ENCODE measurements at regions not wholly inside any gene's neighbourhood (a gene's known extent, or its start where the extent isn't known, plus 50 kb on each side); places are given as distances from the start of the nearest gene placed in this dataset.
A peak's percentile ranks its signal among the peaks of the same experiment; 100 is the strongest.

- Histone ChIP-seq H3K4me3 (ENCODE audit: low read depth in 1 of 3, low read length in 3 of 3) (no peak overlapping the region), H3K36me3 (ENCODE audit: control insufficient read depth in 3 of 3, insufficient read depth in 2 of 3, low read depth in 1 of 3, low read length in 3 of 3) (no peaks in the 10 kb centered on the region), H3K27ac (ENCODE audit: low read depth in 1 of 3, low read length in 2 of 3) (no peak overlapping the region), H3K9me3 (ENCODE audit: control insufficient read depth in 2 of 2, insufficient read depth in 1 of 2, low read depth in 1 of 2, low read length in 1 of 2) (no peaks in the 10 kb centered on the region), H3K4me1 (ENCODE audit: control insufficient read depth in 3 of 3, insufficient read depth in 2 of 3, low read depth in 1 of 3, low read length in 2 of 3) (no peaks in the 10 kb centered on the region), H3K27me3 (ENCODE audit: control insufficient read depth in 3 of 3, insufficient read depth in 3 of 3, low read length in 3 of 3) (no peaks in the 10 kb centered on the region)
- FAIRE-seq (no peak), DNase-seq (no peak)
- 91 to 95% (median 93%) methylated on average over 3 of the region's 3 CpGs for WGBS, 3 donors
Observed at GRCh38 chr1:198054510-198054909, 102.3 kb upstream of the NEK7 start.

GRCh38 chr1:198056255-198056654, 100.5 kb upstream of the NEK7 start:
- DNase-seq, result peak in 1 of 2 donors; percentile 5
- no peaks in the 10 kb centered on the region for H3K27me3 ChIP-seq (ENCODE audit: control insufficient read depth in 3 of 3, insufficient read depth in 3 of 3, low read length in 3 of 3)
- H3K27ac ChIP-seq (ENCODE audit: low read depth in 1 of 3, low read length in 2 of 3), result no peak overlapping the region
- H3K36me3 ChIP-seq (ENCODE audit: control insufficient read depth in 3 of 3, insufficient read depth in 2 of 3, low read depth in 1 of 3, low read length in 3 of 3), result no peaks in the 10 kb centered on the region
- no peak overlapping the region for H3K4me3 ChIP-seq (ENCODE audit: low read depth in 1 of 3, low read length in 3 of 3)
- H3K9me3 ChIP-seq (ENCODE audit: control insufficient read depth in 2 of 2, insufficient read depth in 1 of 2, low read depth in 1 of 2, low read length in 1 of 2), result no peaks in the 10 kb centered on the region
- no peaks in the 10 kb centered on the region for H3K4me1 ChIP-seq (ENCODE audit: control insufficient read depth in 3 of 3, insufficient read depth in 2 of 3, low read depth in 1 of 3, low read length in 2 of 3)
- no peak for FAIRE-seq
- WGBS, 3 donors, result 40 to 45% (median 42%) methylated on average over 2 of the region's 2 CpGs

- Histone ChIP-seq H3K27ac (ENCODE audit: low read depth in 1 of 3, low read length in 2 of 3) (no peak overlapping the region), H3K27me3 (ENCODE audit: control insufficient read depth in 3 of 3, insufficient read depth in 3 of 3, low read length in 3 of 3) (no peaks in the 10 kb centered on the region), H3K4me3 (ENCODE audit: low read depth in 1 of 3, low read length in 3 of 3) (no peak overlapping the region), H3K36me3 (ENCODE audit: control insufficient read depth in 3 of 3, insufficient read depth in 2 of 3, low read depth in 1 of 3, low read length in 3 of 3) (no peaks in the 10 kb centered on the region), H3K9me3 (ENCODE audit: control insufficient read depth in 2 of 2, insufficient read depth in 1 of 2, low read depth in 1 of 2, low read length in 1 of 2) (no peaks in the 10 kb centered on the region), H3K4me1 (ENCODE audit: control insufficient read depth in 3 of 3, insufficient read depth in 2 of 3, low read depth in 1 of 3, low read length in 2 of 3) (no peaks in the 10 kb centered on the region)
- no peak for DNase-seq
- 86 to 91% (median 86%) methylated on average over 2 of the region's 2 CpGs for WGBS, 3 donors
- FAIRE-seq, result no peak
Observed at GRCh38 chr1:198064181-198064580, 92.6 kb upstream of the NEK7 start.

- Histone ChIP-seq H3K27me3 (ENCODE audit: control insufficient read depth in 3 of 3, insufficient read depth in 3 of 3, low read length in 3 of 3) (no peaks in the 10 kb centered on the region), H3K4me1 (ENCODE audit: control insufficient read depth in 3 of 3, insufficient read depth in 2 of 3, low read depth in 1 of 3, low read length in 2 of 3) (no peaks in the 10 kb centered on the region), H3K9me3 (ENCODE audit: control insufficient read depth in 2 of 2, insufficient read depth in 1 of 2, low read depth in 1 of 2, low read length in 1 of 2) (no peaks in the 10 kb centered on the region), H3K27ac (ENCODE audit: low read depth in 1 of 3, low read length in 2 of 3) (no peak overlapping the region), H3K36me3 (ENCODE audit: control insufficient read depth in 3 of 3, insufficient read depth in 2 of 3, low read depth in 1 of 3, low read length in 3 of 3) (no peaks in the 10 kb centered on the region), H3K4me3 (ENCODE audit: low read depth in 1 of 3, low read length in 3 of 3) (no peak overlapping the region)
- WGBS, 3 donors, result 57 to 77% (median 66%) methylated on average over 3 of the region's 3 CpGs
- no peak for DNase-seq
- no peak for FAIRE-seq
Observed at GRCh38 chr1:198068285-198068684, 88.5 kb upstream of the NEK7 start.

GRCh38 chr1:198072177-198072576, 84.6 kb upstream of the NEK7 start:
- Histone ChIP-seq H3K4me1 (ENCODE audit: control insufficient read depth in 3 of 3, insufficient read depth in 2 of 3, low read depth in 1 of 3, low read length in 2 of 3) (no peaks in the 10 kb centered on the region), H3K27me3 (ENCODE audit: control insufficient read depth in 3 of 3, insufficient read depth in 3 of 3, low read length in 3 of 3) (no peaks in the 10 kb centered on the region), H3K27ac (ENCODE audit: low read depth in 1 of 3, low read length in 2 of 3) (no peak overlapping the region), H3K4me3 (ENCODE audit: low read depth in 1 of 3, low read length in 3 of 3) (no peak overlapping the region), H3K9me3 (ENCODE audit: control insufficient read depth in 2 of 2, insufficient read depth in 1 of 2, low read depth in 1 of 2, low read length in 1 of 2) (no peaks in the 10 kb centered on the region), H3K36me3 (ENCODE audit: control insufficient read depth in 3 of 3, insufficient read depth in 2 of 3, low read depth in 1 of 3, low read length in 3 of 3) (no peaks in the 10 kb centered on the region)
- WGBS, 3 donors, result 58 to 84% (median 69%) methylated on average over 1 of the region's 1 CpG
- DNase-seq (peak in 1 of 2 donors; percentile 38), FAIRE-seq (no peak)

- no peak overlapping the region for H3K4me3 ChIP-seq (ENCODE audit: low read depth in 1 of 3, low read length in 3 of 3)
- DNase-seq (no peak), FAIRE-seq (no peak)
- no peaks in the 10 kb centered on the region for H3K36me3 ChIP-seq (ENCODE audit: control insufficient read depth in 3 of 3, insufficient read depth in 2 of 3, low read depth in 1 of 3, low read length in 3 of 3)
- H3K27me3 ChIP-seq (ENCODE audit: control insufficient read depth in 3 of 3, insufficient read depth in 3 of 3, low read length in 3 of 3), result no peaks in the 10 kb centered on the region
- peaks cover 0 to 5% (median 0%) of the 10 kb centered on the region in 3 donors for H3K4me1 ChIP-seq (ENCODE audit: control insufficient read depth in 3 of 3, insufficient read depth in 2 of 3, low read depth in 1 of 3, low read length in 2 of 3)
- H3K9me3 ChIP-seq (ENCODE audit: control insufficient read depth in 2 of 2, insufficient read depth in 1 of 2, low read depth in 1 of 2, low read length in 1 of 2), result no peaks in the 10 kb centered on the region
- WGBS, 3 donors, result 76 to 86% (median 83%) methylated on average over 4 of the region's 4 CpGs
- H3K27ac ChIP-seq (ENCODE audit: low read depth in 1 of 3, low read length in 2 of 3), result no peak overlapping the region
Observed at GRCh38 chr1:198075296-198075695, 81.5 kb upstream of the NEK7 start.

GRCh38 chr1:198079432-198079951, 77.3 kb upstream of the NEK7 start:
- DNase-seq (peak; percentile 17 to 73), FAIRE-seq (no peak)
- Histone ChIP-seq H3K4me1 (ENCODE audit: control insufficient read depth in 3 of 3, insufficient read depth in 2 of 3, low read depth in 1 of 3, low read length in 2 of 3) (peaks cover 0 to 5% (median 0%) of the 10 kb centered on the region in 3 donors), H3K4me3 (ENCODE audit: low read depth in 1 of 3, low read length in 3 of 3) (no peak overlapping the region), H3K27ac (ENCODE audit: low read depth in 1 of 3, low read length in 2 of 3) (no peak overlapping the region), H3K27me3 (ENCODE audit: control insufficient read depth in 3 of 3, insufficient read depth in 3 of 3, low read length in 3 of 3) (no peaks in the 10 kb centered on the region), H3K36me3 (ENCODE audit: control insufficient read depth in 3 of 3, insufficient read depth in 2 of 3, low read depth in 1 of 3, low read length in 3 of 3) (no peaks in the 10 kb centered on the region), H3K9me3 (ENCODE audit: control insufficient read depth in 2 of 2, insufficient read depth in 1 of 2, low read depth in 1 of 2, low read length in 1 of 2) (peaks cover 0 to 2% of the 10 kb centered on the region in 2 donors)
- WGBS, 3 donors, result 12 to 36% (median 33%) methylated on average over 1 of the region's 1 CpG

GRCh38 chr1:198082576-198082975, 74.2 kb upstream of the NEK7 start:
- no peak for DNase-seq
- Histone ChIP-seq H3K27me3 (ENCODE audit: control insufficient read depth in 3 of 3, insufficient read depth in 3 of 3, low read length in 3 of 3) (no peaks in the 10 kb centered on the region), H3K27ac (ENCODE audit: low read depth in 1 of 3, low read length in 2 of 3) (no peak overlapping the region), H3K4me1 (ENCODE audit: control insufficient read depth in 3 of 3, insufficient read depth in 2 of 3, low read depth in 1 of 3, low read length in 2 of 3) (peaks cover 0 to 5% (median 0%) of the 10 kb centered on the region in 3 donors), H3K4me3 (ENCODE audit: low read depth in 1 of 3, low read length in 3 of 3) (no peak overlapping the region), H3K9me3 (ENCODE audit: control insufficient read depth in 2 of 2, insufficient read depth in 1 of 2, low read depth in 1 of 2, low read length in 1 of 2) (peaks cover 0 to 2% of the 10 kb centered on the region in 2 donors), H3K36me3 (ENCODE audit: control insufficient read depth in 3 of 3, insufficient read depth in 2 of 3, low read depth in 1 of 3, low read length in 3 of 3) (no peaks in the 10 kb centered on the region)
- 78 to 86% (median 85%) methylated on average over 3 of the region's 3 CpGs for WGBS, 3 donors
- no peak for FAIRE-seq

GRCh38 chr1:198083549-198083948, 73.2 kb upstream of the NEK7 start:
- Histone ChIP-seq H3K4me3 (ENCODE audit: low read depth in 1 of 3, low read length in 3 of 3) (no peak overlapping the region), H3K36me3 (ENCODE audit: control insufficient read depth in 3 of 3, insufficient read depth in 2 of 3, low read depth in 1 of 3, low read length in 3 of 3) (no peaks in the 10 kb centered on the region), H3K9me3 (ENCODE audit: control insufficient read depth in 2 of 2, insufficient read depth in 1 of 2, low read depth in 1 of 2, low read length in 1 of 2) (peaks cover 0 to 2% of the 10 kb centered on the region in 2 donors), H3K27me3 (ENCODE audit: control insufficient read depth in 3 of 3, insufficient read depth in 3 of 3, low read length in 3 of 3) (no peaks in the 10 kb centered on the region), H3K27ac (ENCODE audit: low read depth in 1 of 3, low read length in 2 of 3) (no peak overlapping the region), H3K4me1 (ENCODE audit: control insufficient read depth in 3 of 3, insufficient read depth in 2 of 3, low read depth in 1 of 3, low read length in 2 of 3) (peaks cover 0 to 5% (median 0%) of the 10 kb centered on the region in 3 donors)
- WGBS, 3 donors, result 86 to 92% (median 88%) methylated on average over 2 of the region's 2 CpGs
- DNase-seq, result no peak
- FAIRE-seq, result peak; percentile 94

All from small intestine (tissue), 7 donors.